Thoracic aorta (tissue), 2 donors: ENCODE measurements at regions not wholly inside any gene's neighbourhood (a gene's known extent, or its start where the extent isn't known, plus 50 kb on each side); places are given as distances from the start of the nearest gene placed in this dataset.

ENCODE experiments used
- ATAC-seq: fragments of 150-250 bp; one replicate; pipeline ENCODE4 v1.8.0; 2017; ENCODE audit warnings: low read depth; ENCODE audit not compliant: insufficient number of reproducible peaks, low FRiP score
- DNase-seq: peaks from one replicate; pipeline ENCODE4 v3.0.0-alpha.2; 2020; ENCODE audit warnings: low spot score
- H3K27ac ChIP-seq, 2 donors: fragments of 200-600 bp; sonication (generic); 1 replicate in 1 of 2; 2 replicates in 1 of 2; pipeline ENCODE4 v1.5.1; 2016; ENCODE audit warnings: mild to moderate bottlenecking in 2 of 2, moderate library complexity in 2 of 2
- H3K27me3 ChIP-seq: fragments of 200-600 bp; sonication (generic); replicated peaks from 2 replicates; pipeline ENCODE4 v1.6.0; 2016; ENCODE audit warnings: mild to moderate bottlenecking; ENCODE audit not compliant: insufficient read depth
- H3K36me3 ChIP-seq: fragments of 200-600 bp; sonication (generic); one replicate; pipeline ENCODE4 v1.5.1; 2016
- H3K4me1 ChIP-seq, 2 donors: fragments of 200-600 bp; sonication (generic); 1 replicate in 1 of 2; 2 replicates in 1 of 2; pipeline versions ENCODE4 v1.5.1 to v1.6.0; 2016; ENCODE audit warnings: low read depth in 2 of 2, mild to moderate bottlenecking in 1 of 2; ENCODE audit not compliant: control insufficient read depth in 1 of 2
- H3K4me3 ChIP-seq: fragments of 200-600 bp; sonication (generic); 2 replicates; pipeline ENCODE4 v1.5.1; 2016; ENCODE audit warnings: mild to moderate bottlenecking
- H3K9me3 ChIP-seq: fragments of 200-600 bp; sonication (generic); 2 replicates; pipeline ENCODE4 v1.5.1; 2016
- TF ChIP-seq, protein P1 (sequence below): fragments of 200-600 bp; sonication (generic); IDR thresholded peaks from one replicate; pipeline ENCODE4 v1.5.1; 2019; ENCODE audit warnings: antibody characterized with exemption

DNA sequence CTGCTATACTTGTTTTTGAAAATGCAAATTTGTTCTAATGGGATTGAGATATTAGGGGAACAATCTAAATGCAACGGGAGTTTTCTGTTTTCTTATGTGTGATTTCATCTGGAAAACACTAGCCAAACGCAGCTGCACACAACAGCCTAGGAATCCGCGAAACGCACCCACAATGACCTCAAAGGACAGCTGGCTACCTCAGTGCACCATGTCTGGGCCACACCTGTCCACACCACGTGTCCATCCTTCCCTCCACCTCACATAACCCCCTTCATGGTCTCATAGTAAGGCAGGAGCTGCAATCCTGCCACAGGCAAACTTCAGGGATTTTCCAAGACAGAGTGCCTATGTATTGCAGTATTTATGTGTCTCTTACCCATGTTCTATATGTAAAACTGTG is 382.5 kb upstream of the PRKCQ start:
- ATAC-seq, result no peak
- no peaks in the 10 kb centered on the region for H3K27me3 ChIP-seq

DNA sequence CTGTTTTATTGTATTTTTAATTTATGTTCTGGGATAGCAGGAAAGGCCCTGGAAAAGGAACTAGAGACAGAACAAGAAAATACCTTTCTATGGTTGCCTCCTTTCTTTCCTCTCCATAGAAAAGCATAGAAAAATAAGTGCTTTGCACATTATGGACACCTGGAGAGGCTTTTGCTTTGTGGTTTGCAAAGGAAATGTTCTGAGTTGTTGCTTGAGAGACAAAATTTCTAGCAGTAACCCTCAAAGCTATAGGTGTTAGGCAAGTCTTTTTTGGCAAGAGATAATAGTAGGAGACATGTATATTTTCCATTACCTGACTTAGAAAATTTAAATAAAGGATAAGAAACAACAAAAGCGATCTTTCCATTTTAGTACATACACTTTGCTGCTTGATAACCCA is 378.6 kb upstream of the PRKCQ start:
- H3K27me3 ChIP-seq, result no peaks in the 10 kb centered on the region
- TF ChIP-seq, protein P1, sequence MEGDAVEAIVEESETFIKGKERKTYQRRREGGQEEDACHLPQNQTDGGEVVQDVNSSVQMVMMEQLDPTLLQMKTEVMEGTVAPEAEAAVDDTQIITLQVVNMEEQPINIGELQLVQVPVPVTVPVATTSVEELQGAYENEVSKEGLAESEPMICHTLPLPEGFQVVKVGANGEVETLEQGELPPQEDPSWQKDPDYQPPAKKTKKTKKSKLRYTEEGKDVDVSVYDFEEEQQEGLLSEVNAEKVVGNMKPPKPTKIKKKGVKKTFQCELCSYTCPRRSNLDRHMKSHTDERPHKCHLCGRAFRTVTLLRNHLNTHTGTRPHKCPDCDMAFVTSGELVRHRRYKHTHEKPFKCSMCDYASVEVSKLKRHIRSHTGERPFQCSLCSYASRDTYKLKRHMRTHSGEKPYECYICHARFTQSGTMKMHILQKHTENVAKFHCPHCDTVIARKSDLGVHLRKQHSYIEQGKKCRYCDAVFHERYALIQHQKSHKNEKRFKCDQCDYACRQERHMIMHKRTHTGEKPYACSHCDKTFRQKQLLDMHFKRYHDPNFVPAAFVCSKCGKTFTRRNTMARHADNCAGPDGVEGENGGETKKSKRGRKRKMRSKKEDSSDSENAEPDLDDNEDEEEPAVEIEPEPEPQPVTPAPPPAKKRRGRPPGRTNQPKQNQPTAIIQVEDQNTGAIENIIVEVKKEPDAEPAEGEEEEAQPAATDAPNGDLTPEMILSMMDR, result no peak
- no peak overlapping the region for H3K27ac ChIP-seq
- no peaks in the 10 kb centered on the region for H3K36me3 ChIP-seq
- DNase-seq, result no peak
- no peak overlapping the region for H3K4me3 ChIP-seq
- H3K9me3 ChIP-seq, result no peaks in the 10 kb centered on the region
- no peak for ATAC-seq
- H3K4me1 ChIP-seq, result no peaks in the 10 kb centered on the region

More for the DNA sequence above, 382.5 kb upstream of the PRKCQ start:
- no peak for DNase-seq
- Histone ChIP-seq H3K4me1 (no peaks in the 10 kb centered on the region), H3K36me3 (no peaks in the 10 kb centered on the region), H3K27ac (no peak overlapping the region), H3K9me3 (no peaks in the 10 kb centered on the region), H3K4me3 (no peak overlapping the region)
- TF ChIP-seq, protein P1, result no peak

DNA sequence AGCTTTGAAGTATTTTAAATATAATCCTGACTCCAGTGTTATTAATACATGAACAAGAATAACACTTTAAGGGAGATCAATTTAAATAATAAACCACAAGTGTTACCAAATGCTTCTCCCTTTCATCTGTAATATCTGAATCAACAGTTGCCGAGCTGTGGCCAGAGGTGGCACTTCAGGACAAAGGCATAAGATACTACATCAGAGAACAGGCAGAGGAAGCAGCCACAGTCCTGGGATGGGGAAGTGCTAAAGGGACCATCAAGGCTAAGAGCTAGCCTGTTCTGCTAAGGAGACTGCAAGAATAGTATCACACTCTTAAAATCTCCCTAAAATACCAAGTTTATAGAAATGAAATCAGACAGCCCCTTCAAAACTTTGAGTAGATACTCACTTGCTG is 378.2 kb upstream of the PRKCQ start:
- ATAC-seq (no peak), DNase-seq (no peak)
- TF ChIP-seq, protein P1, result no peak

DNA sequence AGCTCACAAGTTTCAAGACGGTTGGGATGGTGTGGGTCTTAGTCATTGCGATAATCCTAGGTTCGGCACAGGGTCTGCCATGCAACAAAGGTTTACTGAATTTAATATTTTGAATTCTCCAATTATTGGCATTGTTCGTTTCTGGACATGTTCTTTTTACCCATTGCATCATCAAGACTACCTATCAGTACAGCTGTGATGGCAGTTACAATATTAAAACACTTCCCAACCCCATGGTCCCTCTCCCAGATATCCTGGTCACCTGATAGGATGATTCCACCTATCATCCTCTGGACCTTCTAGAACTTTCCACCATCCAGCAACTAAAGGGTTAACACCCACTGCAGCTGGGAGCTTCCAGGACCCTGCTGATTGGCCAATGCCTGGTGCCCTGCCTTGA is 377.8 kb upstream of the PRKCQ start:
- no peaks in the 10 kb centered on the region for H3K9me3 ChIP-seq

More for the DNA sequence above, 378.2 kb upstream of the PRKCQ start:
- Histone ChIP-seq H3K4me1 (no peaks in the 10 kb centered on the region), H3K27ac (no peak overlapping the region), H3K27me3 (no peaks in the 10 kb centered on the region), H3K9me3 (no peaks in the 10 kb centered on the region), H3K4me3 (no peak overlapping the region), H3K36me3 (no peaks in the 10 kb centered on the region)

DNA sequence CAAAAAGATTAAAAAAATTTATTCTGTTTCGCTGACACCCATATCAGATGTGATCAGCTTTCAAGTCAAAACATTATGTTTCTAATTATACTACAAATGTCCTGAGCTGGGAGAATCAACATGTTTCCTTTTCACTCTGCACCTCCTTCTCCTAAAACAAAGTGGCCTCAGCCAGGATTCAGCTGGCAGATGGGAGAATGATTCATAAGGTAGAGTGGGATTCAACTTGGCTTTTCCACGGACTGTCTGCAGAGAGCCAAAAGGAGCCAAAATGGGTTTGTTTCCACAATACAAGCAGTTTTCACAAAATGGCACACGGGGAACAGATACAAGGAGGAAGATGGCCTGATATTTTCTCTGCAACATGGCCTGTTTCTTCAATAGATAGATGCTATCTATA is 376.5 kb upstream of the PRKCQ start:
- Histone ChIP-seq H3K27ac (no peak overlapping the region), H3K4me3 (no peak overlapping the region), H3K9me3 (no peaks in the 10 kb centered on the region), H3K36me3 (no peaks in the 10 kb centered on the region), H3K4me1 (no peaks in the 10 kb centered on the region), H3K27me3 (no peaks in the 10 kb centered on the region)
- DNase-seq (no peak), ATAC-seq (no peak)
- TF ChIP-seq, protein P1, result no peak

More for the DNA sequence above, 377.8 kb upstream of the PRKCQ start:
- H3K27me3 ChIP-seq, result no peaks in the 10 kb centered on the region
- H3K27ac ChIP-seq, result no peak overlapping the region
- TF ChIP-seq, protein P1, result no peak
- no peak for ATAC-seq
- no peak overlapping the region for H3K4me3 ChIP-seq
- DNase-seq, result no peak
- H3K36me3 ChIP-seq, result no peaks in the 10 kb centered on the region
- no peaks in the 10 kb centered on the region for H3K4me1 ChIP-seq
